ENCODE measurements at regions not wholly inside any gene's neighbourhood (a gene's known extent, or its start where the extent isn't known, plus 50 kb on each side); places are given as distances from the start of the nearest gene placed in this dataset.
A peak's percentile ranks its signal among the peaks of the same experiment; 100 is the strongest.

DNA sequence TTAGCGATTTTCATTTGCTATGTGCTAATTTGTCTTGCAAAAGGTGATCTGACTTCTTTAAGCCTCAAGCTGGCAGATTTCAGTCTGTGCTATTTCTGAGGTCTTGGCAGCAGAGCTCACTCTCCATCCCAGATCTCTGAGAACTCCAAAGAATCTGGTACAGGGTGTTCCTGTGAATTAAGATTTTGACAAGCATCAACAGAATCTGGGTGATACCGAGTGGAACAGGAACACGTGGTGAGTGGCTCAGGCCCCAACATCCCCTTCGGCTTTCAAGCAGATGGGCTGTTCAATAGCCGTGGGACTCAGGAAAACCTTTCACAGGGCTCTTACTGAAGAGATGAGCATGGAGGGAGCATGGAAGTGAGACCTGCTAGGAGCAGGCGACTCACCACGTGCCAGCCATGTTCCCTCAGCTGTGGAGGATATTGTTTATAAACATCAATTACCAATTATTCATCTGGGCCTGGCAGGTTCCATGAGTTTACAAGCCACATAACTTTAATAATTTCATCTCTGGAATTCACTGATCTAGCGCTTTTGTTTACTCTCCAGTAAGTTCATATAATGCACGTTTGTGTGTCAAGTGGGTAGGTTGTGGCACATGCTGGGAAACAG, 103.4 kb upstream of the SELENOK start:
- H3K9me3 ChIP-seq (ENCODE audit: severe bottlenecking) = no peaks in the 10 kb centered on the region
- H3K27ac ChIP-seq = no peak overlapping the region
- no peak overlapping the region for H3K4me3 ChIP-seq (ENCODE audit: low read depth, low read length)
- no peaks in the 10 kb centered on the region for H3K36me3 ChIP-seq
- H3K27me3 ChIP-seq (ENCODE audit: insufficient read depth, low read depth, severe bottlenecking) = no peaks in the 10 kb centered on the region
- no peak for DNase-seq
- TF ChIP-seq, protein P1, sequence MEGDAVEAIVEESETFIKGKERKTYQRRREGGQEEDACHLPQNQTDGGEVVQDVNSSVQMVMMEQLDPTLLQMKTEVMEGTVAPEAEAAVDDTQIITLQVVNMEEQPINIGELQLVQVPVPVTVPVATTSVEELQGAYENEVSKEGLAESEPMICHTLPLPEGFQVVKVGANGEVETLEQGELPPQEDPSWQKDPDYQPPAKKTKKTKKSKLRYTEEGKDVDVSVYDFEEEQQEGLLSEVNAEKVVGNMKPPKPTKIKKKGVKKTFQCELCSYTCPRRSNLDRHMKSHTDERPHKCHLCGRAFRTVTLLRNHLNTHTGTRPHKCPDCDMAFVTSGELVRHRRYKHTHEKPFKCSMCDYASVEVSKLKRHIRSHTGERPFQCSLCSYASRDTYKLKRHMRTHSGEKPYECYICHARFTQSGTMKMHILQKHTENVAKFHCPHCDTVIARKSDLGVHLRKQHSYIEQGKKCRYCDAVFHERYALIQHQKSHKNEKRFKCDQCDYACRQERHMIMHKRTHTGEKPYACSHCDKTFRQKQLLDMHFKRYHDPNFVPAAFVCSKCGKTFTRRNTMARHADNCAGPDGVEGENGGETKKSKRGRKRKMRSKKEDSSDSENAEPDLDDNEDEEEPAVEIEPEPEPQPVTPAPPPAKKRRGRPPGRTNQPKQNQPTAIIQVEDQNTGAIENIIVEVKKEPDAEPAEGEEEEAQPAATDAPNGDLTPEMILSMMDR (IDR thresholded peaks at IDR 0.05; ENCODE audit: low read depth, low read length) = no peak

DNA sequence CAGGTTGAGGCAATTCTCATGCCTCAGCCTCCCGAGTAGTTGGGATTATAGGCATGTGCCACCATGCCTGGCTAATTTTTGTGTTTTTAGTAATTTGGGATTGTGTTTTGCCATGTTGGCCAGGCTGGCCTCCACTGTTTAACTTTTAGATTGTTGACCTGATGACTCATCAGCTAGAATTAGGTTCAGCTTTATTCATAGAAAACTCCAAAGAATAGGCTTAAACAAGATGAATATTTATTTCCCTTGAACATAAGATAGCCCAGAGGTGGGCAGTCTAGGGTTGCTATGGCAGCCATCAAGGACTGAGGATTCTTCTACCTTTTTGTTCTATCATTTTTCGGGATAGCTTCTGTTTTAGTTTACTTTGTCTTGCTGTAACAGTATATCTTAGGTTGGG, 99.6 kb upstream of the SELENOK start:
- H3K27me3 ChIP-seq (ENCODE audit: insufficient read depth, low read depth, severe bottlenecking) = no peaks in the 10 kb centered on the region
- H3K9me3 ChIP-seq (ENCODE audit: severe bottlenecking) = no peaks in the 10 kb centered on the region
- H3K4me3 ChIP-seq (ENCODE audit: low read depth, low read length) = no peak overlapping the region
- TF ChIP-seq, protein P1 (IDR thresholded peaks at IDR 0.05; ENCODE audit: low read depth, low read length) = no peak
- DNase-seq = no peak
- H3K36me3 ChIP-seq = no peaks in the 10 kb centered on the region
- no peak overlapping the region for H3K27ac ChIP-seq

DNA sequence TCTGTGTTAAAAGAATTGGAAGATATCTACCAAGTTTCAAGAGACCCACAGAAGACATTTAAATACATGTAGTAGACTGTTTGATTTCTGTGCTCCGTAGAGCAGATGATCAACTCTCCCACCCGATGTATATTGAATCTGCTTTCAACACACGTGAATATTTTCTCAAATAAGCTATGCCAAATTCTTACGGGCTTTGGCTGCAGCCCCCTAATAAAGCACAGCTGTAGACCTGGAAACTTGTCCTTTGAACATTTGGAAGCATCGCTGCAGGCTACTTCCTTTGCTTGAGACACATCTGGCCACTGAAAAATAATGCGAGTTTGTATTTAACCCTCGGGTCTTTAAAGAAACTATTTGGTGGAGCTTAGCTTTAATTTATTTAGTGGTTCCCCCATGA, 98.3 kb upstream of the SELENOK start:
- Histone ChIP-seq H3K4me3 (ENCODE audit: low read depth, low read length) (no peak overlapping the region), H3K9me3 (ENCODE audit: severe bottlenecking) (no peaks in the 10 kb centered on the region), H3K27ac (no peak overlapping the region), H3K36me3 (no peaks in the 10 kb centered on the region), H3K27me3 (ENCODE audit: insufficient read depth, low read depth, severe bottlenecking) (no peaks in the 10 kb centered on the region)
- DNase-seq = no peak
- TF ChIP-seq, protein P1 (IDR thresholded peaks at IDR 0.05; ENCODE audit: low read depth, low read length) = no peak

DNA sequence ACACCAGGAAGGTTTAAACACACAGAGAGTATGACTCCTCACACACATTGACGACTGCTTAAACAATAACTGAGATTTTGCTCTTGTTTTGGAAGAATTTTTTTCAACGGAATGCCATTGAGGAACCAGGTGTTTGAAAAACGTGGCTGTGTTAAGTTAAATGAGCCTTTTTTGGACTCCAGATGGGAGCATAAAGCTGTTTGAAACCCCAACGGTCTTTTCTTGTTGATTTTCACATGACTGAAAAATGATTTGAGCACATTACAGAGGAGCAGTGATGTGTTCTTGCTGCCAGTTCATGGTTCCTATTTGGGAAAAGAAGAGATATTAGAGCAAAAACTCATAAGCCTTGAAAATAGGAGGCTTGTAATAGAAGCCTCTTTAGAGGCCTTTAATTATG, 97.8 kb upstream of the SELENOK start:
- DNase-seq = no peak
- no peaks in the 10 kb centered on the region for H3K9me3 ChIP-seq (ENCODE audit: severe bottlenecking)
- H3K27ac ChIP-seq = no peak overlapping the region
- no peaks in the 10 kb centered on the region for H3K36me3 ChIP-seq
- H3K4me3 ChIP-seq (ENCODE audit: low read depth, low read length) = no peak overlapping the region
- no peaks in the 10 kb centered on the region for H3K27me3 ChIP-seq (ENCODE audit: insufficient read depth, low read depth, severe bottlenecking)
- TF ChIP-seq, protein P1 (IDR thresholded peaks at IDR 0.05; ENCODE audit: low read depth, low read length) = no peak

DNA sequence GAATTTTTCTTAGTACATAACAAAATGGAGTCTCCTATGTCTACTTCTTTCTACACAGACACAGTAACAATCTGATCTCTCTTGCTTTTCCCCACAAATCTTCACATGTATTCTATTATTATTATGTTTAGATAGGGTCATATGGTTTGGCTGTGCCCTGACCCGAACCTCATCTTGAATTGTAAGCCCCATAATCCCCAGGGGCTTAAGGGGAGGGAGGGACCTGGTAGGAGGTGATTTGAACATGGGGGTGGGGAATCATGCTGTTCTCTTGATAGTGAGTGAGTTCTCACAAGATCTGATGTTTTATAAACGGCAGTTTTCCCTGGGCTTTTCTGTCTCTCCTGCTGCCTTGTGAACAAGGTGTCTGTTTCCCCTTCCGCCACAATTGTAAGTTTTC, 86.7 kb upstream of the SELENOK start:
- TF ChIP-seq, protein P1 (IDR thresholded peaks at IDR 0.05; ENCODE audit: low read depth, low read length) = no peak
- Histone ChIP-seq H3K9me3 (ENCODE audit: severe bottlenecking) (no peaks in the 10 kb centered on the region), H3K4me3 (ENCODE audit: low read depth, low read length) (peak overlapping the region; percentile 37), H3K36me3 (no peaks in the 10 kb centered on the region), H3K27me3 (ENCODE audit: insufficient read depth, low read depth, severe bottlenecking) (no peaks in the 10 kb centered on the region), H3K27ac (peak overlapping the region; percentile 90)
- DNase-seq = peak; percentile 90

DNA sequence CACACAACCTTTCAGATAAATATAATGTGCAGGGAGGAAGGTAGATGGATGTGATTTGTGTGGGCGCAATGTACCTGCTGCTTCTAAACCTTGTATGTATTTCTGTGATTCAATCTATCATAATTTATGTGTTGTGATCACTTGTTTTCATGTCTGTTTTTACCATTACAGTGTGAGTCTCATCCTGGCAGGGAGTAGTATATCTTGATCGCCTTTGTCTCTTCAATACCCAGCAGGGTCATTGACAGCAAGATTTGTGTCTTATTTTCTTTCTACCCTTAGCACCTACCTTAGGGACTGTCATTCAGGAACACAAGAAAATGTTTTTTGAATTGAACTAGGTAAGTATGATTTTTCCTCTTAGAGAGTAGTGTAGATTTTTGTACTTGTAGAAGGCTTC, 83.7 kb upstream of the SELENOK start:
- no peak for DNase-seq
- H3K36me3 ChIP-seq = no peaks in the 10 kb centered on the region
- no peak overlapping the region for H3K4me3 ChIP-seq (ENCODE audit: low read depth, low read length)
- H3K27me3 ChIP-seq (ENCODE audit: insufficient read depth, low read depth, severe bottlenecking) = no peaks in the 10 kb centered on the region
- TF ChIP-seq, protein P1 (IDR thresholded peaks at IDR 0.05; ENCODE audit: low read depth, low read length) = no peak
- no peak overlapping the region for H3K27ac ChIP-seq
- peaks cover 5% of the 10 kb centered on the region for H3K9me3 ChIP-seq (ENCODE audit: severe bottlenecking)
